KMS-11 (cell line): ENCODE measurements at regions not wholly inside any gene's neighbourhood (a gene's known extent, or its start where the extent isn't known, plus 50 kb on each side); places are given as distances from the start of the nearest gene placed in this dataset.

Experiments used
- H2AFZ ChIP-seq: fragments of 200-600 bp; sonication (generic); 2 replicates; pipeline ENCODE4 v1.6.1; 2016; ENCODE audit warnings: antibody characterized with exemption, mixed run types, low read depth
- H3K27ac ChIP-seq: fragments of 200-600 bp; sonication (generic); 2 replicates; pipeline ENCODE4 v1.6.1; 2016; ENCODE audit warnings: mild to moderate bottlenecking, mixed run types
- H3K27me3 ChIP-seq: fragments of 200-600 bp; sonication (generic); 2 replicates; pipeline ENCODE4 v1.6.1; 2017; ENCODE audit warnings: mild to moderate bottlenecking, low read depth, mixed run types, moderate library complexity; ENCODE audit not compliant: insufficient read depth
- H3K36me3 ChIP-seq: fragments of 200-600 bp; sonication (generic); 2 replicates; pipeline ENCODE4 v1.6.1; 2017; ENCODE audit warnings: mild to moderate bottlenecking, mixed run types; ENCODE audit not compliant: insufficient read depth
- H3K4me1 ChIP-seq: fragments of 200-600 bp; sonication (generic); 2 replicates; pipeline ENCODE4 v1.6.1; 2016; ENCODE audit warnings: mild to moderate bottlenecking, low read depth, mixed run types; ENCODE audit not compliant: poor library complexity, severe bottlenecking
- H3K4me2 ChIP-seq: fragments of 200-600 bp; sonication (generic); 2 replicates; pipeline ENCODE4 v1.7.0; 2016; ENCODE audit warnings: mild to moderate bottlenecking, mixed run types
- H3K4me3 ChIP-seq: fragments of 200-600 bp; sonication (generic); IDR thresholded peaks from 2 replicates; pipeline ENCODE4 v1.6.1; 2017; ENCODE audit warnings: low read depth, low read length, mixed read lengths; ENCODE audit not compliant: insufficient read depth
- H3K79me2 ChIP-seq: fragments of 200-600 bp; sonication (generic); 2 replicates; pipeline ENCODE4 v1.6.1; 2016; ENCODE audit warnings: low read depth, mixed run types; ENCODE audit not compliant: insufficient read depth
- H3K9ac ChIP-seq: fragments of 200-600 bp; sonication (generic); 2 replicates; pipeline ENCODE4 v1.6.1; 2016; ENCODE audit warnings: mild to moderate bottlenecking, mixed run types
- H4K20me1 ChIP-seq: fragments of 200-600 bp; sonication (generic); 2 replicates; pipeline ENCODE4 v1.6.1; 2016; ENCODE audit warnings: mild to moderate bottlenecking, mixed run types; ENCODE audit not compliant: insufficient read depth
- CTCF ChIP-seq: fragments of 200-600 bp; sonication (generic); conservative IDR thresholded peaks from 2 replicates; pipeline ENCODE4 v1.6.1; 2017; ENCODE audit warnings: low read depth, mild to moderate bottlenecking, antibody characterized with exemption, low read length, moderate library complexity, mixed read lengths

- no peaks in the 10 kb centered on the region for H4K20me1 ChIP-seq
- H3K4me1 ChIP-seq, result no peaks in the 10 kb centered on the region
- H3K4me2 ChIP-seq, result no peak overlapping the region
- TF ChIP-seq CTCF, result no peak
- no peak overlapping the region for H3K9ac ChIP-seq
- no peak overlapping the region for H2AFZ ChIP-seq
- H3K27ac ChIP-seq, result no peak overlapping the region
- H3K27me3 ChIP-seq, result no peaks in the 10 kb centered on the region
- no peak overlapping the region for H3K4me3 ChIP-seq
- H3K36me3 ChIP-seq, result no peaks in the 10 kb centered on the region
- no peaks in the 10 kb centered on the region for H3K79me2 ChIP-seq
Measured at GRCh38 chr14:38150075-38150474, 57.6 kb upstream of the SSTR1 start.
